Fibroblast of the aortic adventitia (primary cell): ENCODE measurements at regions not wholly inside any gene's neighbourhood (a gene's known extent, or its start where the extent isn't known, plus 50 kb on each side); places are given as distances from the start of the nearest gene placed in this dataset.

ENCODE experiments used
- DNase-seq: peaks from one replicate; pipeline ENCODE4 v3.0.0-alpha.2; 2010; ENCODE audit warnings: low read depth
- H3K4me3 ChIP-seq: 2 replicates; pipeline ENCODE4 v1.5.1; 2011; ENCODE audit warnings: low read depth, mild to moderate bottlenecking, control low read depth, low read length, moderate library complexity
- TF ChIP-seq, protein P1 (sequence below): IDR thresholded peaks from 2 replicates; pipeline ENCODE4 v1.5.1; 2011; ENCODE audit warnings: mild to moderate bottlenecking, low read length, control low read depth, inconsistent platforms; ENCODE audit not compliant: insufficient read depth

DNA sequence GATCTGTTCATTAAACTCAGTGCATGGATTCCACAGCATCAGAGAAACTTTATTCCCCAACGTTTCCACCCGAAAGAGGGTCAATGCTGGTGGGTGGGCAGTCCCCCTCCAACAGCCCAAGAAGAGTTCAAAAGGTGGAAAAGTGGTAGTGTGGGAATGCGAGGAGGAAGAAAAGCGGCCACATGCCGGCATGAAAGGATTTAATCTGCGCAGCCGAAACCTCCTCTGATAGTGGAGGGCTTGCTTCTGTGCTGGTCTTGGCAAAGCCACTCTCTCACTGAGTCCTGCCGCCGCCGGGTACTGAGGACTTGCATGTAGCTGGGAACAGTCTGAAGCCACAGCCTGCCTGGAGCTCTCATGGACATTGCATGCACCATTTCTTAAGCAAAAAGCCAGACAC lies 136.2 kb upstream of the ZNF536 start:
- TF ChIP-seq, protein P1, sequence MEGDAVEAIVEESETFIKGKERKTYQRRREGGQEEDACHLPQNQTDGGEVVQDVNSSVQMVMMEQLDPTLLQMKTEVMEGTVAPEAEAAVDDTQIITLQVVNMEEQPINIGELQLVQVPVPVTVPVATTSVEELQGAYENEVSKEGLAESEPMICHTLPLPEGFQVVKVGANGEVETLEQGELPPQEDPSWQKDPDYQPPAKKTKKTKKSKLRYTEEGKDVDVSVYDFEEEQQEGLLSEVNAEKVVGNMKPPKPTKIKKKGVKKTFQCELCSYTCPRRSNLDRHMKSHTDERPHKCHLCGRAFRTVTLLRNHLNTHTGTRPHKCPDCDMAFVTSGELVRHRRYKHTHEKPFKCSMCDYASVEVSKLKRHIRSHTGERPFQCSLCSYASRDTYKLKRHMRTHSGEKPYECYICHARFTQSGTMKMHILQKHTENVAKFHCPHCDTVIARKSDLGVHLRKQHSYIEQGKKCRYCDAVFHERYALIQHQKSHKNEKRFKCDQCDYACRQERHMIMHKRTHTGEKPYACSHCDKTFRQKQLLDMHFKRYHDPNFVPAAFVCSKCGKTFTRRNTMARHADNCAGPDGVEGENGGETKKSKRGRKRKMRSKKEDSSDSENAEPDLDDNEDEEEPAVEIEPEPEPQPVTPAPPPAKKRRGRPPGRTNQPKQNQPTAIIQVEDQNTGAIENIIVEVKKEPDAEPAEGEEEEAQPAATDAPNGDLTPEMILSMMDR: no peak
- DNase-seq: no peak
- no peak overlapping the region for H3K4me3 ChIP-seq

DNA sequence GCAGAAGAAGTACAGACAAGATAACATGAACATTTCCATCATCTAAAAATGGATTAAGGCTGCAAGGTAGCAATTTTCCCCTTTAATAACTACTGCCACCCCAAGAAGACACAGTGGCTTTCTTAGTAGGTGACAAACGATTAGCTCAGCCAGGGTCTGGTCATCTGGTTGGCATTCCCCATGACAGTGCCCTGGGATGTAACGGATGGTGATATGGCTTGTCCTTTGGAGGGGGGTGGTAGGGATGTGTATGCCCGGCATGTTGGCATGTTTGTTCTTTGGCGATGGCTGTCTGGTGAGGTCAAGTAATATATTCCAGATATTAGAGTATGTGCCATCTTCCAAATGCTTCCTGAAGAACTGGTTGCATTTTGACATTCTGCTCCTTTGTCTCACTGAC lies 135.6 kb upstream of the ZNF536 start:
- TF ChIP-seq, protein P1: no peak
- H3K4me3 ChIP-seq: no peak overlapping the region
- no peak for DNase-seq

DNA sequence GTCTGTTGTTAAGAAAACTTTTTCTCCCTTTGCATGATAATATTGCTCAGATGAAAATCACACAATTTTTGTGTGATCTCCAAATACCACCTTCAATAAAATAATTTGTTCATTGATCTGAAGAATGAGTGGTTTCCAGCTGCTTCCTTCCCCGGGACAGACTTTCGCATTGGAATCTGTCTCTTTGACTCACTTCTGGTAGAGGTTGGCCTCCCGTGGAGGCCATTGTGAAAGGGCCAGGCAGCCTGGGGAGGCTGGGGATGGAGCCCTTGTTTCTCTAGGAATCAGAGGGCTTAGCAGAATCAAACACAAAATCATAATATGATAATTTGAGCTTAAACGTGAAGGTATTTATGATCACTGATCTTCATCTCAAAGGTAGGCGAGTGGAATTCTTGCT lies 135.0 kb upstream of the ZNF536 start:
- DNase-seq: no peak

DNA sequence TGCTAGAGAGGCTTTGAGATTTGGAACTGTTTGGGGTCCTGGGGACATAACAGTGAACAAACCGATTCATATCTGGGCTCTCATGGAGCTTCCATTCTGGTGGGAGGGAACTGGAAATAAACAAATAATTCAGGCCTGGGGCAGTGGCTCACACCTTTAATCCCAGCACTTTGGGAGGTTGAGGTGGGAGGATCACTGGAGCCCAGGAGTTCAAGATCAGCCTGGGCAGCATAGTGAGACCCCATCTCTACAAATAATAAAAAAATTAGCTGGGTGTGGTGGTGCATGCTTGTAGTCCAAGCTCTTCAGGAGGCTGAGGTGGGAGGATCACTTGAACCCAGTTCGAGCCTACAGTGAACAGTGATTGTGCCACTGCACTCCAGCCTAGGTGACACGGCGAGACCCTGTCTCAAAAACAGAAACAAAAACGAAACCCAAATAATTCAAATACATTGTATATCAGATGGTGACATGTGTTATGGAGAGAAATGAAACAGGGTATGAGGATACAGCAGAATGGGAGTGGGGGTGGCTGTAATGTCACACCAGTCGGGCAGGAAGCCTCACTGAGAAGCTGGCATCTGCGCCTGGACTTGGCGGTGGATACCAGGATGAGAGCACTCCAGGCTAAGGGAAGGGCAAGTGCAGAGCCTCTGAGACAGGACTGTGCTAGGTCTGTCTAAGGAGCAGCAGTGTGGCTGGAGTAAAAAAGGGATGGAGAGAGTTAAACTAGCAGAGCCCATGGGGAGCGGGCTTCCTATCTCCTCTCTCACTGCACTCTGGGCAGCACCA lies 131.1 kb upstream of the ZNF536 start:
- DNase-seq: no peak
- no peak overlapping the region for H3K4me3 ChIP-seq
- TF ChIP-seq, protein P1: no peak

More for the DNA sequence above, 135.0 kb upstream of the ZNF536 start:
- TF ChIP-seq, protein P1: no peak
- no peak overlapping the region for H3K4me3 ChIP-seq

DNA sequence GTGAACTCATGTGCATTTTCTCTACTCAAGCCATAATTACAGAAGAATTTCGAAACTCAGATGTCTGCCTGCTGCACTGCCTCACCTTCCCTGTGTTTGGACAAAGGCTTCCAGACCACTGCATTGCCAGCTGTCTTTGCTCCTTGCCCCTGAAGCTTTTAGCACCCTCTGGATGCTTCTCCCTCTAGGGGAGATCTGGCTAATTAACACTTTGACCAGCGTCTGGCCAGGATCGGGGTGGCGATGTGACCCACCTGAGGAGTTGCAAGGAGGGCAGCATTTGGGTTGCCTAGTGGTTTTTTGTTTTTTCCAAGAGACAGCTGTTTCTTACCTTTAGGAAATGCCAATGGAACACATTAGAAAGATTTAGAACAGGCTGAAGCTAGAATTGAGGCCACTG lies 127.7 kb upstream of the ZNF536 start:
- no peak for DNase-seq
- no peak overlapping the region for H3K4me3 ChIP-seq
- TF ChIP-seq, protein P1: no peak

DNA sequence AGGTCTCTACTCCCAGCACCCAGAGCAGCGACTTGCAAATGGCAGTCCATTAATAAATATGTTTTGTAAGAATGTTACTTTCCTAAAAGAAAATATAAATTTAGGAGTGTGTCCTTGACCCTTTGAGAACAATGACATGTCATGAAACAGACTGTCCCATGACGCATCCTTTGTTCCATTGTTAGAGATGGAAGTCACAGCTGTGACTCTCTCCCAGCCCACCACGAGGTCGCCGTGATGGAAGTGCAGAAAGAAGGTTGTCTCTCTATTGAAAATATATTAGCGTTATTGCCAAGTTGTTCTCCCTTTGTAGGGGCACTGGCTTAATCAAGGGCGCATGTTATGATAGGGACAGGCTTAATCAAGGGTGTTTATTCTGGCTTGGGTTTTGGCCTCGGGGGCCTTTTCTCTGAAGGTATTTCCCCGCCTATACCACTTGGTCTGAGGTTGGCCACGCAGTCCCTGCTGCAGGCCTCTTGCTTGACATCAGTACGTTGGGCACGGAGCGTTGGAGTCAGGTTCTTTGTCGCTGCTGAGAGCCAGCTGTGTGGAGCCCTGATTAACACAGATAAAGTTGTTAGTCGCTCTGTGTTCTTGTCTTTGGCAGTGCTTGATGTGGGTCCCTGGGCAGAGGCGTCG lies 126.7 kb upstream of the ZNF536 start:
- no peak overlapping the region for H3K4me3 ChIP-seq
- TF ChIP-seq, protein P1: no peak
- DNase-seq: no peak

DNA sequence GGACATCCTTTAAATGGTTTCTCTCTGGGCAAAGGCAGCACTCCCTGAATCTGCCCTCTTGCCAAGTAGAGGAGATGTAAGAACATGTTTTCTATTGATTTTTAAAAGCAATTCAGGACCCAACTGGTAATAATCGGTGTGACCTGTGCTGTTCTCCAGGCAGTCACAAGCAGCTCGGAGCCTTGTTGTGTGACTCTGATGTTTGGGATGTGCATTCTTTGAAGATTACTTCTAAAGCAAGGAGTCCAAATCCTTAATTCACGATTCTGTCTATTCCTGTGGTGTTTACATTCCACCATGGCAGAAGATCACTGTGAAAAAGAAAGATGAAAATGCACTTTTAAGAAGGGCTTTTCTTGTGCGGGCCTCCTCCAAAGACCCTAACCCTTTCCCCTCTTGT lies 122.3 kb upstream of the ZNF536 start:
- TF ChIP-seq, protein P1: no peak

More for the DNA sequence above, 122.3 kb upstream of the ZNF536 start:
- DNase-seq: no peak
- no peak overlapping the region for H3K4me3 ChIP-seq
